IMR-90 (cell line): ENCODE measurements at regions not wholly inside any gene's neighbourhood (a gene's known extent, or its start where the extent isn't known, plus 50 kb on each side); places are given as distances from the start of the nearest gene placed in this dataset.

Experiments
- BHLHE40 ChIP-seq: fragments of 150-350 bp; IDR thresholded peaks from 2 replicates; pipeline ENCODE4 v1.6.1; 2016; ENCODE audit warnings: mild to moderate bottlenecking, low read depth, low read length
- CEBPB ChIP-seq: IDR thresholded peaks from 2 replicates; pipeline ENCODE4 v1.6.1; 2012; ENCODE audit warnings: low read depth, low read length, improper control_type of control experiment
- CHD1 ChIP-seq: IDR thresholded peaks from 2 replicates; pipeline ENCODE4 v1.6.1; 2012; ENCODE audit warnings: low read depth, low read length, improper control_type of control experiment
- FOS ChIP-seq: fragments of 150-350 bp; IDR thresholded peaks from 2 replicates; pipeline ENCODE4 v1.6.1; 2016; ENCODE audit warnings: low read depth, low read length
- MAZ ChIP-seq: IDR thresholded peaks from 2 replicates; pipeline ENCODE4 v1.6.1; 2012; ENCODE audit warnings: low read depth, mild to moderate bottlenecking, low read length, improper control_type of control experiment, moderate library complexity, borderline replicate concordance
- MXI1 ChIP-seq: IDR thresholded peaks from 2 replicates; pipeline ENCODE4 v1.6.1; 2012; ENCODE audit warnings: low read depth, mild to moderate bottlenecking, low read length, moderate library complexity, borderline replicate concordance
- POLR2A ChIP-seq: IDR thresholded peaks from 2 replicates; pipeline ENCODE4 v1.6.1; 2012; ENCODE audit warnings: mild to moderate bottlenecking, low read depth, low read length
- RAD21 ChIP-seq: IDR thresholded peaks from 2 replicates; pipeline ENCODE4 v1.6.1; 2012; ENCODE audit warnings: low read length, improper control_type of control experiment
- RCOR1 ChIP-seq: IDR thresholded peaks from 2 replicates; pipeline ENCODE4 v1.6.1; 2012; ENCODE audit warnings: mild to moderate bottlenecking, low read length, improper control_type of control experiment; ENCODE audit not compliant: insufficient replicate concordance
- RFX5 ChIP-seq: IDR thresholded peaks from 2 replicates; pipeline ENCODE4 v1.8.0; 2012; ENCODE audit warnings: low read depth, mild to moderate bottlenecking, low read length, moderate library complexity
- SMC3 ChIP-seq: fragments of 150-350 bp; IDR thresholded peaks from 2 replicates; pipeline ENCODE4 v1.6.1; 2016; ENCODE audit warnings: low read depth, mild to moderate bottlenecking, antibody characterized with exemption, low read length, moderate library complexity
- USF2 ChIP-seq: fragments of 150-350 bp; IDR thresholded peaks from 2 replicates; pipeline ENCODE4 v1.6.1; 2017; ENCODE audit warnings: mild to moderate bottlenecking, antibody characterized with exemption, low read length, low read depth
- TF ChIP-seq, protein P1 (sequence below): conservative IDR thresholded peaks from 2 replicates; pipeline ENCODE4 v1.5.1; 2012; ENCODE audit warnings: mild to moderate bottlenecking, low read depth, low read length, improper control_type of control experiment
- TF ChIP-seq, protein P2 (sequence below): fragments of 150-350 bp; IDR thresholded peaks from 2 replicates; pipeline ENCODE4 v1.6.1; 2016; ENCODE audit warnings: low read depth, mild to moderate bottlenecking, low read length, moderate library complexity, borderline replicate concordance

GRCh38 chr13:59468396-59468795 is 695.3 kb downstream of the DIAPH3 start:
- TF ChIP-seq USF2 (no peak), CEBPB (no peak), POLR2A (no peak), MAZ (no peak), SMC3 (no peak), FOS (no peak), RAD21 (no peak), RCOR1 (no peak), CHD1 (no peak), RFX5 (no peak), BHLHE40 (no peak), MXI1 (no peak)
- TF ChIP-seq, protein P1, sequence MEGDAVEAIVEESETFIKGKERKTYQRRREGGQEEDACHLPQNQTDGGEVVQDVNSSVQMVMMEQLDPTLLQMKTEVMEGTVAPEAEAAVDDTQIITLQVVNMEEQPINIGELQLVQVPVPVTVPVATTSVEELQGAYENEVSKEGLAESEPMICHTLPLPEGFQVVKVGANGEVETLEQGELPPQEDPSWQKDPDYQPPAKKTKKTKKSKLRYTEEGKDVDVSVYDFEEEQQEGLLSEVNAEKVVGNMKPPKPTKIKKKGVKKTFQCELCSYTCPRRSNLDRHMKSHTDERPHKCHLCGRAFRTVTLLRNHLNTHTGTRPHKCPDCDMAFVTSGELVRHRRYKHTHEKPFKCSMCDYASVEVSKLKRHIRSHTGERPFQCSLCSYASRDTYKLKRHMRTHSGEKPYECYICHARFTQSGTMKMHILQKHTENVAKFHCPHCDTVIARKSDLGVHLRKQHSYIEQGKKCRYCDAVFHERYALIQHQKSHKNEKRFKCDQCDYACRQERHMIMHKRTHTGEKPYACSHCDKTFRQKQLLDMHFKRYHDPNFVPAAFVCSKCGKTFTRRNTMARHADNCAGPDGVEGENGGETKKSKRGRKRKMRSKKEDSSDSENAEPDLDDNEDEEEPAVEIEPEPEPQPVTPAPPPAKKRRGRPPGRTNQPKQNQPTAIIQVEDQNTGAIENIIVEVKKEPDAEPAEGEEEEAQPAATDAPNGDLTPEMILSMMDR, result no peak
- TF ChIP-seq, protein P2, sequence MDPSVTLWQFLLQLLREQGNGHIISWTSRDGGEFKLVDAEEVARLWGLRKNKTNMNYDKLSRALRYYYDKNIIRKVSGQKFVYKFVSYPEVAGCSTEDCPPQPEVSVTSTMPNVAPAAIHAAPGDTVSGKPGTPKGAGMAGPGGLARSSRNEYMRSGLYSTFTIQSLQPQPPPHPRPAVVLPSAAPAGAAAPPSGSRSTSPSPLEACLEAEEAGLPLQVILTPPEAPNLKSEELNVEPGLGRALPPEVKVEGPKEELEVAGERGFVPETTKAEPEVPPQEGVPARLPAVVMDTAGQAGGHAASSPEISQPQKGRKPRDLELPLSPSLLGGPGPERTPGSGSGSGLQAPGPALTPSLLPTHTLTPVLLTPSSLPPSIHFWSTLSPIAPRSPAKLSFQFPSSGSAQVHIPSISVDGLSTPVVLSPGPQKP, result no peak
